ENCODE measurements at regions not wholly inside any gene's neighbourhood (a gene's known extent, or its start where the extent isn't known, plus 50 kb on each side); places are given as distances from the start of the nearest gene placed in this dataset.

- TF ChIP-seq ZNF274 (IDR thresholded peaks at IDR 0.05; ENCODE audit: low read depth, low read length) (no peak), YY1 (IDR thresholded peaks at IDR 0.05; ENCODE audit: insufficient read depth, insufficient read length) (no peak), SUZ12 (IDR thresholded peaks at IDR 0.05; ENCODE audit: extremely low read depth, insufficient read depth, insufficient read length) (no peak)
- no peak for DNase-seq (ENCODE audit: low read depth, low spot score)
- peaks cover 6% of the 10 kb centered on the region; the same call in 1 of the 2 replicates for H3K9me3 ChIP-seq (ENCODE audit: insufficient read depth, low read length)
- no peaks in the 10 kb centered on the region for H3K4me1 ChIP-seq (ENCODE audit: insufficient read depth, insufficient read length)
- H3K27me3 ChIP-seq (ENCODE audit: insufficient read depth, insufficient read length): peaks cover 2% of the 10 kb centered on the region
- H3K9ac ChIP-seq (ENCODE audit: insufficient read length, low read depth): no peak overlapping the region
- no peaks in the 10 kb centered on the region for H3K36me3 ChIP-seq (ENCODE audit: insufficient read depth, insufficient read length, low read length)
- no peak overlapping the region for H3K4me3 ChIP-seq (ENCODE audit: insufficient read length, low read depth)
These were observed 165.6 kb downstream of the USP12 start for GRCh38 chr13:27005976-27006518.

- Histone ChIP-seq H3K27me3 (ENCODE audit: insufficient read depth, insufficient read length) (peaks cover 2% of the 10 kb centered on the region), H3K36me3 (ENCODE audit: insufficient read depth, insufficient read length, low read length) (no peaks in the 10 kb centered on the region), H3K4me1 (ENCODE audit: insufficient read depth, insufficient read length) (no peaks in the 10 kb centered on the region), H3K9me3 (ENCODE audit: insufficient read depth, low read length) (peaks cover 6% of the 10 kb centered on the region; the same call in 1 of the 2 replicates), H3K4me3 (ENCODE audit: insufficient read length, low read depth) (no peak overlapping the region), H3K9ac (ENCODE audit: insufficient read length, low read depth) (no peak overlapping the region)
- no peak for DNase-seq (ENCODE audit: low read depth, low spot score)
- TF ChIP-seq SUZ12 (IDR thresholded peaks at IDR 0.05; ENCODE audit: extremely low read depth, insufficient read depth, insufficient read length): no peak
- no peak for TF ChIP-seq YY1 (IDR thresholded peaks at IDR 0.05; ENCODE audit: insufficient read depth, insufficient read length)
- no peak for TF ChIP-seq ZNF274 (IDR thresholded peaks at IDR 0.05; ENCODE audit: low read depth, low read length)
These were observed 166.1 kb downstream of the USP12 start for GRCh38 chr13:27005556-27005955.

- H3K4me1 ChIP-seq (ENCODE audit: insufficient read depth, insufficient read length): no peaks in the 10 kb centered on the region
- peaks cover 2% of the 10 kb centered on the region for H3K27me3 ChIP-seq (ENCODE audit: insufficient read depth, insufficient read length)
- no peak for DNase-seq (ENCODE audit: low read depth, low spot score)
- no peak overlapping the region for H3K9ac ChIP-seq (ENCODE audit: insufficient read length, low read depth)
- H3K36me3 ChIP-seq (ENCODE audit: insufficient read depth, insufficient read length, low read length): no peaks in the 10 kb centered on the region
- no peak overlapping the region for H3K4me3 ChIP-seq (ENCODE audit: insufficient read length, low read depth)
- peaks cover 6% of the 10 kb centered on the region; the same call in 1 of the 2 replicates for H3K9me3 ChIP-seq (ENCODE audit: insufficient read depth, low read length)
- TF ChIP-seq SUZ12 (IDR thresholded peaks at IDR 0.05; ENCODE audit: extremely low read depth, insufficient read depth, insufficient read length): no peak
- no peak for TF ChIP-seq ZNF274 (IDR thresholded peaks at IDR 0.05; ENCODE audit: low read depth, low read length)
- TF ChIP-seq YY1 (IDR thresholded peaks at IDR 0.05; ENCODE audit: insufficient read depth, insufficient read length): no peak
These were observed 166.7 kb downstream of the USP12 start for GRCh38 chr13:27004866-27005265.

- no peak for DNase-seq (ENCODE audit: low read depth, low spot score)
- no peaks in the 10 kb centered on the region for H3K4me1 ChIP-seq (ENCODE audit: insufficient read depth, insufficient read length)
- no peak overlapping the region for H3K4me3 ChIP-seq (ENCODE audit: insufficient read length, low read depth)
- H3K36me3 ChIP-seq (ENCODE audit: insufficient read depth, insufficient read length, low read length): no peaks in the 10 kb centered on the region
- H3K9me3 ChIP-seq (ENCODE audit: insufficient read depth, low read length): peaks cover 6% of the 10 kb centered on the region; the same call in 1 of the 2 replicates
- no peak overlapping the region for H3K9ac ChIP-seq (ENCODE audit: insufficient read length, low read depth)
- H3K27me3 ChIP-seq (ENCODE audit: insufficient read depth, insufficient read length): peaks cover 2% of the 10 kb centered on the region
- no peak for TF ChIP-seq YY1 (IDR thresholded peaks at IDR 0.05; ENCODE audit: insufficient read depth, insufficient read length)
These were observed 167.3 kb downstream of the USP12 start for GRCh38 chr13:27004326-27004725.

GRCh38 chr13:27001705-27002104 is 169.9 kb downstream of the USP12 start:
- no peak for TF ChIP-seq SUZ12 (IDR thresholded peaks at IDR 0.05; ENCODE audit: extremely low read depth, insufficient read depth, insufficient read length)
- TF ChIP-seq YY1 (IDR thresholded peaks at IDR 0.05; ENCODE audit: insufficient read depth, insufficient read length): no peak
- TF ChIP-seq ZNF274 (IDR thresholded peaks at IDR 0.05; ENCODE audit: low read depth, low read length): no peak
- DNase-seq (ENCODE audit: low read depth, low spot score): no peak
- H3K36me3 ChIP-seq (ENCODE audit: insufficient read depth, insufficient read length, low read length): no peaks in the 10 kb centered on the region
- no peak overlapping the region for H3K4me3 ChIP-seq (ENCODE audit: insufficient read length, low read depth)
- no peaks in the 10 kb centered on the region for H3K4me1 ChIP-seq (ENCODE audit: insufficient read depth, insufficient read length)
- no peaks in the 10 kb centered on the region for H3K27me3 ChIP-seq (ENCODE audit: insufficient read depth, insufficient read length)
- H3K9me3 ChIP-seq (ENCODE audit: insufficient read depth, low read length): peaks cover 6% of the 10 kb centered on the region; the same call in 1 of the 2 replicates
- H3K9ac ChIP-seq (ENCODE audit: insufficient read length, low read depth): no peak overlapping the region

- no peaks in the 10 kb centered on the region for H3K4me1 ChIP-seq (ENCODE audit: insufficient read depth, insufficient read length)
- TF ChIP-seq ZNF274 (IDR thresholded peaks at IDR 0.05; ENCODE audit: low read depth, low read length) (no peak), SUZ12 (IDR thresholded peaks at IDR 0.05; ENCODE audit: extremely low read depth, insufficient read depth, insufficient read length) (no peak), YY1 (IDR thresholded peaks at IDR 0.05; ENCODE audit: insufficient read depth, insufficient read length) (no peak)
- no peaks in the 10 kb centered on the region for H3K27me3 ChIP-seq (ENCODE audit: insufficient read depth, insufficient read length)
- H3K9me3 ChIP-seq (ENCODE audit: insufficient read depth, low read length): peaks cover 6% of the 10 kb centered on the region; the same call in 1 of the 2 replicates
- no peak overlapping the region for H3K9ac ChIP-seq (ENCODE audit: insufficient read length, low read depth)
- no peak overlapping the region for H3K4me3 ChIP-seq (ENCODE audit: insufficient read length, low read depth)
- no peak for DNase-seq (ENCODE audit: low read depth, low spot score)
- no peaks in the 10 kb centered on the region for H3K36me3 ChIP-seq (ENCODE audit: insufficient read depth, insufficient read length, low read length)
These were observed 170.9 kb downstream of the USP12 start for GRCh38 chr13:27000686-27001085.

GRCh38 chr13:26999499-26999898 is 172.1 kb downstream of the USP12 start:
- TF ChIP-seq SUZ12 (IDR thresholded peaks at IDR 0.05; ENCODE audit: extremely low read depth, insufficient read depth, insufficient read length): no peak
- TF ChIP-seq YY1 (IDR thresholded peaks at IDR 0.05; ENCODE audit: insufficient read depth, insufficient read length): no peak
- no peak for TF ChIP-seq ZNF274 (IDR thresholded peaks at IDR 0.05; ENCODE audit: low read depth, low read length)
- DNase-seq (ENCODE audit: low read depth, low spot score): no peak
- no peaks in the 10 kb centered on the region for H3K4me1 ChIP-seq (ENCODE audit: insufficient read depth, insufficient read length)
- no peak overlapping the region for H3K9ac ChIP-seq (ENCODE audit: insufficient read length, low read depth)
- H3K27me3 ChIP-seq (ENCODE audit: insufficient read depth, insufficient read length): no peaks in the 10 kb centered on the region
- no peaks in the 10 kb centered on the region for H3K36me3 ChIP-seq (ENCODE audit: insufficient read depth, insufficient read length, low read length)
- peaks cover 6% of the 10 kb centered on the region; the same call in 1 of the 2 replicates for H3K9me3 ChIP-seq (ENCODE audit: insufficient read depth, low read length)
- no peak overlapping the region for H3K4me3 ChIP-seq (ENCODE audit: insufficient read length, low read depth)
